AG04450 (cell line): ENCODE measurements at regions not wholly inside any gene's neighbourhood (a gene's known extent, or its start where the extent isn't known, plus 50 kb on each side); places are given as distances from the start of the nearest gene placed in this dataset.

ENCODE experiments used
- CTCF ChIA-PET: fragments of 300-600, 350-600 bp; formaldehyde crosslinking; extraction: SDS; loops from one replicate; lab custom pipeline; 2022; ENCODE audit warnings: antibody characterized with exemption, inconsistent platforms; lab: Charles Lee
- POLR2A ChIA-PET: fragments of 350-600 bp; formaldehyde crosslinking; extraction: SDS; loops from one replicate; lab custom pipeline; 2021; ENCODE audit warnings: antibody characterized with exemption, inconsistent platforms; lab: Yijun Ruan, JAX
- DNase-seq: peaks from one replicate; pipeline ENCODE4 v3.0.0-alpha.2; 2011; ENCODE audit warnings: low read depth, low spot score
- H3K27ac ChIP-seq: one replicate; pipeline ENCODE4 v1.5.1; 2012; ENCODE audit warnings: low read depth, low read length, control low read depth
- H3K27me3 ChIP-seq: one replicate; pipeline ENCODE4 v1.6.0; 2012; ENCODE audit warnings: low read length; ENCODE audit not compliant: control insufficient read depth, insufficient read depth
- H3K4me3 ChIP-seq: 2 replicates; pipeline ENCODE4 v1.5.1; 2011; ENCODE audit warnings: mild to moderate bottlenecking, low read depth, low read length, control low read depth
- H3K9me3 ChIP-seq: 2 replicates; pipeline ENCODE4 v1.5.1; 2012; ENCODE audit warnings: low read length; ENCODE audit not compliant: control insufficient read depth, insufficient read depth
- TF ChIP-seq, protein P1 (sequence below): IDR thresholded peaks from 2 replicates; pipeline ENCODE4 v1.5.1; 2011; ENCODE audit warnings: low read depth, low read length, control low read depth, inconsistent platforms

DNA sequence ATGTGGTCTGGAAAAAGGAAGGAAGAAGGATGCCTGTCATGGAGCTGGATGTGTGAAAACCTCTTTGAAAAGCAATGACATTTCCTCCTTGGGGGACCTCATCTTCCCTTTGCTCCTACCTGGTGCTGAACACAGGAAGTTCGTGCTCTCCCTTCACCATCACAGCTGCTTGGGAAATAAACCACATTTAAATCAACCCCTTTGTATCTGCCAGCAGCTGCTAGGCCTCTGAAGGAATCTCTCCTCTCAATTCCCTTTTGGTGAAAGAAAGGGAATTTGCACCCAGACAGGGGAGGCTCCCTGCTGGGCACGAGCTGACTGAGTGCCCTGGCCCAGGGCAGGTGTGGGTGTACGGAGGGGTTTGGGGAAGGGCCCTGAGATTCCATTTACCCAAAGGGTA lies 437.7 kb downstream of the TSHZ3 start:
- no peak overlapping the region for H3K27ac ChIP-seq
- no peaks in the 10 kb centered on the region for H3K27me3 ChIP-seq
- TF ChIP-seq, protein P1, sequence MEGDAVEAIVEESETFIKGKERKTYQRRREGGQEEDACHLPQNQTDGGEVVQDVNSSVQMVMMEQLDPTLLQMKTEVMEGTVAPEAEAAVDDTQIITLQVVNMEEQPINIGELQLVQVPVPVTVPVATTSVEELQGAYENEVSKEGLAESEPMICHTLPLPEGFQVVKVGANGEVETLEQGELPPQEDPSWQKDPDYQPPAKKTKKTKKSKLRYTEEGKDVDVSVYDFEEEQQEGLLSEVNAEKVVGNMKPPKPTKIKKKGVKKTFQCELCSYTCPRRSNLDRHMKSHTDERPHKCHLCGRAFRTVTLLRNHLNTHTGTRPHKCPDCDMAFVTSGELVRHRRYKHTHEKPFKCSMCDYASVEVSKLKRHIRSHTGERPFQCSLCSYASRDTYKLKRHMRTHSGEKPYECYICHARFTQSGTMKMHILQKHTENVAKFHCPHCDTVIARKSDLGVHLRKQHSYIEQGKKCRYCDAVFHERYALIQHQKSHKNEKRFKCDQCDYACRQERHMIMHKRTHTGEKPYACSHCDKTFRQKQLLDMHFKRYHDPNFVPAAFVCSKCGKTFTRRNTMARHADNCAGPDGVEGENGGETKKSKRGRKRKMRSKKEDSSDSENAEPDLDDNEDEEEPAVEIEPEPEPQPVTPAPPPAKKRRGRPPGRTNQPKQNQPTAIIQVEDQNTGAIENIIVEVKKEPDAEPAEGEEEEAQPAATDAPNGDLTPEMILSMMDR, result no peak
- CTCF ChIA-PET, result no interaction called here
- no peak for DNase-seq
- POLR2A ChIA-PET, result no interaction called here
- no peak overlapping the region for H3K4me3 ChIP-seq
- no peaks in the 10 kb centered on the region; the same call in 1 of the 2 replicates for H3K9me3 ChIP-seq

DNA sequence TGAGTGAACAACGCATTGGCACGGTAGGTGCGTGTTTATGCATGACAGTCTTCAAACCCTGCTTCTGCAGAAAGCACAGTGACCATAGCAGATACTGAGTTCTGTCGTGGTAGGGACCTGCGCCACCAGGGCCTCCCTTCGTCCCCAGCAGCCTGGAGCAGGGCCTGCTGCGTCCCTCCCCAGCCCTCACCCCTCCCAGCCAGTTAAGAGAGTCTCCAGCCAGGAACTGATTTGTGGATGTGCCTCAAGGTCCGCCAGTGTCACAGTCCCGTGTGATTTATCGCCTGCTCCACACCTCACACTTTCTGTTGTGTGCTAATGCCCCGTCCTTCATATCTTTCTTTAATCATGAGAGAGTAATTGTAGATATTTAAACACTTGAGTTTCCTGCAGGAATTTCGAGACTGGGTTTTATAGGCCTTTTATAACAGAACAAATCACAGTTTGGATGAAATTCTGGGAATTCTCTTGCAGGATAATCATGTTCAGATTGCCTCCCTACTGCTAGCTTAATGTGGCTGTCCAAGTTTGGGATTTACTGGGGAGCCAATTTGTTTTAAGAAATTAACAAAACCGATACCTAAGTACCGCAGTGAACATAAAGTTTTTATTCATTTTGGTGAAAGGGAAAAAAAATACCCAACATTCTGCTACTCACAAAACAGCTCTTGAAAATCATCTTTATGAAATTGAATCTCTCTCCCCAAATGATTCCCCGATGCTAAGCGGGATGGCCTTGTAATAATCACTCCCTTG lies 438.6 kb downstream of the TSHZ3 start:
- no peak for DNase-seq
- H3K27me3 ChIP-seq, result no peaks in the 10 kb centered on the region
- H3K4me3 ChIP-seq, result no peak overlapping the region
- CTCF ChIA-PET, result interaction anchor here (1.0 kb wide), 1 partner anchor 14 kb away, joined by 3 read pairs; no protein-coding TSS in a partner anchor
- H3K9me3 ChIP-seq, result no peaks in the 10 kb centered on the region; the same call in 1 of the 2 replicates
- TF ChIP-seq, protein P1, result no peak
- H3K27ac ChIP-seq, result no peak overlapping the region
- POLR2A ChIA-PET, result no interaction called here

DNA sequence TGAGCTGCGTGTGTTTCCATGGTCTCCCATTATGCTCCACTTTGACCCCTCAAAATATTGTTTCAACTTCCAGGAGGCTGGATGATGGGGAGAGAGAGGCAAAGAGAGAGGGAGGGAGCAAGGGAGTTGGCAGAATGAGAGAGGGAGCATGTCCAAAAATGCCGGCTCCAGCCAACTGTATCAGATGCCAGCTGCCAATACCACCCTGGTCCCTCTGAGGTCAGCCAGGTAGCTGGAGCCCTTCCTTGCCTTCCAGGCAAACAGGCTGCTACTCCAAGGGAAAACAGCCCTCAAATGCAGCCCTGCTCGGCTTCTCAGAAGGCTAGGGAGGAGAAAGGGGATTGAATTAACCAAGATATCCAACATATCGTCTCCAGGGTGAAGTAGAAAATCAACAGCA lies 440.0 kb downstream of the TSHZ3 start:
- TF ChIP-seq, protein P1, result no peak
- ChIA-PET POLR2A (no interaction called here), CTCF (no interaction called here)

DNA sequence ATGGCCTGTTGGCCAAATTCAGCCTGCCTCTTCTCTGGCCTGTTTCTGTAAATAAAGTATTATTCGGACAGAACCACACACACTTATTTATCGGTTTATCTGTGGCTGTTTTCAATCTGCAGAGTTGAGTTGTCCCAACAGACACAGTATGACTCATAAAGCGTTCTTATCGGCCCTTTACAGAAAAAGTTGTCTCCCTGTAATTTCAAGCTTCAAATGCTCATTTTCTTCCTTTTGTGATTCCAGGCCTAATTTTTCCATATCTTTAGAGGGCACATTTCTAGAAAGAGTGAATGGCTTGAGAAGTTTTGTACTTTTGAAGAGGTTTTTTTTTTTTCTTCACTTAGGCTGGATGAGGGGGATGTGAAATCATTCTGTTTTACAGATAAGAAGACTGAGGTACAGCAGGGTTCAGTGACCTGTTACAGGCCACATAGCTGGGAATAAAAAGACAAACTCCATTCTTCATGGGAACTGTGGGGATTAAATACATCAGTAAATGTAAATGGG lies 440.9 kb downstream of the TSHZ3 start:
- TF ChIP-seq, protein P1, result no peak
- DNase-seq, result no peak
- Histone ChIP-seq H3K9me3 (no peaks in the 10 kb centered on the region; the same call in 1 of the 2 replicates), H3K27me3 (no peaks in the 10 kb centered on the region), H3K4me3 (no peak overlapping the region), H3K27ac (no peak overlapping the region)
- POLR2A ChIA-PET, result no interaction called here
- CTCF ChIA-PET, result no interaction called here

More for the DNA sequence above, 440.0 kb downstream of the TSHZ3 start:
- Histone ChIP-seq H3K27me3 (no peaks in the 10 kb centered on the region), H3K9me3 (no peaks in the 10 kb centered on the region; the same call in 1 of the 2 replicates), H3K4me3 (no peak overlapping the region), H3K27ac (no peak overlapping the region)
- no peak for DNase-seq

DNA sequence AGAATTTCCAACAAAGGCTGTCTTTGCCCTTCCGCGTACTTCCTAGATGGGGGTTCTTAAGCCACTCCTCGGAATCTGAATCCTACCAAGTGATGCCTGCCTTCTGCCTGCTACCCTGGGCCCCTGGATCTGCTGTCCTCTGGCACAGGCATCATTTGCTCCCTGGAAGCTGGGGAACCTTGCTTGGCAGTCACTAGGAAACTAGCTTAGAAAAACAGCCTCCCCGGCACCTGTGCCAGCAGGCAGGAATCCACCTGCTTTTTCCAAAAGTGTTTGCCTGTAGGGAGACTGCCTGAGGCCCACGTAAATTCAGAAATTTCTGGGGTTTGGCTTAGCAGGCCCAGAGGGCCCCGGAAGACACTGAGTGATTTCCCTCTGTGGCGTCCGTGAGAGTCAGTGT lies 442.4 kb downstream of the TSHZ3 start:
- TF ChIP-seq, protein P1, result no peak
- H3K4me3 ChIP-seq, result no peak overlapping the region
- ChIA-PET POLR2A (no interaction called here), CTCF (no interaction called here)
- no peak overlapping the region for H3K27ac ChIP-seq
- H3K9me3 ChIP-seq, result no peaks in the 10 kb centered on the region
- no peaks in the 10 kb centered on the region for H3K27me3 ChIP-seq
- no peak for DNase-seq
